Activated CD4-positive, alpha-beta T cell treated with anti-CD3 and anti-CD28 coated beads for 36 hours (primary cell): ENCODE measurements at regions not wholly inside any gene's neighbourhood (a gene's known extent, or its start where the extent isn't known, plus 50 kb on each side); places are given as distances from the start of the nearest gene placed in this dataset.

Source experiments
- ATAC-seq: fragments of 200-7000 bp; cut with Tn5 transposase; one replicate; pipeline ENCODE4 v1.10.0; 2021; ENCODE audit warnings: mild to moderate bottlenecking, moderate library complexity
- CTCF ChIA-PET: fragments of 350-600 bp; sonication (Branson Sonifier 250); formaldehyde crosslinking; loops from one replicate; lab custom pipeline; 2021; ENCODE audit warnings: antibody characterized with exemption; lab: Charles Lee
- POLR2A ChIA-PET: fragments of 350-600 bp; sonication (Branson Sonifier 250); formaldehyde crosslinking; loops from one replicate; lab custom pipeline; 2021; ENCODE audit warnings: antibody characterized with exemption, inconsistent platforms; lab: Charles Lee
- DNase-seq: peaks from one replicate; pipeline ENCODE4 v3.0.0-alpha.2; 2020
- H3K27ac Mint-ChIP-seq: one replicate; pipeline ENCODE4 v1.8.0; 2021; ENCODE audit warnings: mixed read lengths
- H3K27me3 Mint-ChIP-seq: one replicate; pipeline ENCODE4 v1.8.0; 2021; ENCODE audit warnings: mixed read lengths
- H3K36me3 Mint-ChIP-seq: one replicate; pipeline ENCODE4 v1.8.0; 2021; ENCODE audit warnings: low read depth, mixed read lengths
- H3K4me1 Mint-ChIP-seq: one replicate; pipeline ENCODE4 v1.8.0; 2021; ENCODE audit warnings: mixed read lengths
- H3K4me3 Mint-ChIP-seq: one replicate; pipeline ENCODE4 v1.8.0; 2021; ENCODE audit warnings: mild to moderate bottlenecking, moderate library complexity, mixed read lengths
- H3K9me3 Mint-ChIP-seq: one replicate; pipeline ENCODE4 v1.8.0; 2021; ENCODE audit warnings: low read depth, mixed read lengths
- intact Hi-C, 2 experiments: fragments of 100-400 bp; cut with DNase I in 1 of 2; cut with micrococcal nuclease in 1 of 2; formaldehyde crosslinking; loops; one replicate each; pipeline versions ENCODE4 v1.14.2 to v1.15.1; 2022 to 2024; cut with DNase I, micrococcal nuclease

- Mint-ChIP-seq H3K27me3 (peaks cover 4% of the 10 kb centered on the region), H3K4me3 (no peak overlapping the region), H3K36me3 (no peaks in the 10 kb centered on the region), H3K27ac (no peak overlapping the region), H3K4me1 (no peaks in the 10 kb centered on the region), H3K9me3 (peaks cover 2% of the 10 kb centered on the region)
- no peak for ATAC-seq
- ChIA-PET CTCF (no interaction called here), POLR2A (no interaction called here)
- intact Hi-C loops = no loop called here
- DNase-seq = no peak
Measured at GRCh38 chr4:13856387-13856786, 228.9 kb upstream of the BOD1L1 start.

- ChIA-PET POLR2A (no interaction called here), CTCF (no interaction called here)
- no peaks in the 10 kb centered on the region for H3K4me1 Mint-ChIP-seq
- H3K36me3 Mint-ChIP-seq = no peaks in the 10 kb centered on the region
- H3K4me3 Mint-ChIP-seq = no peak overlapping the region
- intact Hi-C loops = no loop called here
- H3K27me3 Mint-ChIP-seq = peaks cover 4% of the 10 kb centered on the region
- no peak for ATAC-seq
- H3K9me3 Mint-ChIP-seq = peaks cover 2% of the 10 kb centered on the region
- DNase-seq = no peak
- H3K27ac Mint-ChIP-seq = no peak overlapping the region
Measured at GRCh38 chr4:13857397-13857796, 229.9 kb upstream of the BOD1L1 start.

- no peak for DNase-seq
- Mint-ChIP-seq H3K27ac (no peak overlapping the region), H3K4me3 (no peak overlapping the region), H3K36me3 (no peaks in the 10 kb centered on the region), H3K27me3 (peaks cover 4% of the 10 kb centered on the region), H3K9me3 (peaks cover 4% of the 10 kb centered on the region), H3K4me1 (no peaks in the 10 kb centered on the region)
- POLR2A ChIA-PET = no interaction called here
- CTCF ChIA-PET = interaction anchor here (1.2 kb wide), 1 partner anchor 425 kb away, joined by 3 read pairs; no protein-coding TSS in a partner anchor
- intact Hi-C loops = no loop called here
- no peak for ATAC-seq
Measured at GRCh38 chr4:13857800-13858199, 230.3 kb upstream of the BOD1L1 start.

GRCh38 chr4:13859423-13859822, 231.9 kb upstream of the BOD1L1 start:
- ChIA-PET CTCF (interaction anchor here (0.7 to 0.9 kb wide), 2 partner anchors 15 to 1545 kb away, joined by 3 read pairs; no protein-coding TSS in a partner anchor), POLR2A (no interaction called here)
- ATAC-seq = no peak
- Mint-ChIP-seq H3K4me3 (no peak overlapping the region), H3K36me3 (no peaks in the 10 kb centered on the region), H3K27ac (no peak overlapping the region), H3K27me3 (peaks cover 4% of the 10 kb centered on the region), H3K4me1 (no peaks in the 10 kb centered on the region), H3K9me3 (peaks cover 8% of the 10 kb centered on the region)
- intact Hi-C loops = no loop called here
- no peak for DNase-seq

- intact Hi-C loops = no loop called here
- Mint-ChIP-seq H3K4me3 (no peak overlapping the region), H3K4me1 (no peaks in the 10 kb centered on the region), H3K9me3 (peaks cover 10% of the 10 kb centered on the region), H3K36me3 (no peaks in the 10 kb centered on the region), H3K27ac (no peak overlapping the region), H3K27me3 (peaks cover 4% of the 10 kb centered on the region)
- ATAC-seq (no peak), DNase-seq (no peak)
- CTCF ChIA-PET = interaction anchor here (0.7 to 0.9 kb wide), 2 partner anchors 15 to 1544 kb away, joined by 3 read pairs; no protein-coding TSS in a partner anchor
- POLR2A ChIA-PET = no interaction called here
Measured at GRCh38 chr4:13860126-13860525, 232.6 kb upstream of the BOD1L1 start.

GRCh38 chr4:13865871-13866669, 238.5 kb upstream of the BOD1L1 start:
- Mint-ChIP-seq H3K4me1 (no peaks in the 10 kb centered on the region), H3K36me3 (no peaks in the 10 kb centered on the region), H3K9me3 (peaks cover 8% of the 10 kb centered on the region), H3K27me3 (no peaks in the 10 kb centered on the region), H3K4me3 (no peak overlapping the region), H3K27ac (no peak overlapping the region)
- POLR2A ChIA-PET = no interaction called here
- intact Hi-C loops = no loop called here
- DNase-seq (no peak), ATAC-seq (no peak)
- CTCF ChIA-PET = no interaction called here

- H3K4me1 Mint-ChIP-seq = no peaks in the 10 kb centered on the region
- intact Hi-C loops = no loop called here
- no peak overlapping the region for H3K27ac Mint-ChIP-seq
- ChIA-PET CTCF (no interaction called here), POLR2A (no interaction called here)
- H3K9me3 Mint-ChIP-seq = peaks cover 8% of the 10 kb centered on the region
- H3K4me3 Mint-ChIP-seq = no peak overlapping the region
- no peaks in the 10 kb centered on the region for H3K36me3 Mint-ChIP-seq
- peaks cover 3% of the 10 kb centered on the region for H3K27me3 Mint-ChIP-seq
- ATAC-seq (no peak), DNase-seq (no peak)
Measured at GRCh38 chr4:13866881-13867280, 239.4 kb upstream of the BOD1L1 start.

GRCh38 chr4:13872155-13872554, 244.6 kb upstream of the BOD1L1 start:
- ChIA-PET CTCF (no interaction called here), POLR2A (no interaction called here)
- Mint-ChIP-seq H3K36me3 (no peaks in the 10 kb centered on the region), H3K9me3 (no peaks in the 10 kb centered on the region), H3K4me1 (no peaks in the 10 kb centered on the region), H3K27ac (no peak overlapping the region), H3K27me3 (peaks cover 3% of the 10 kb centered on the region), H3K4me3 (no peak overlapping the region)
- intact Hi-C loops = no loop called here
- no peak for DNase-seq
- ATAC-seq = no peak

GRCh38 chr4:13872955-13873354, 245.4 kb upstream of the BOD1L1 start:
- H3K4me1 Mint-ChIP-seq = no peaks in the 10 kb centered on the region
- no peak overlapping the region for H3K4me3 Mint-ChIP-seq
- ChIA-PET POLR2A (no interaction called here), CTCF (interaction anchor here (1.1 kb wide), 1 partner anchor 16 kb away, joined by 3 read pairs; no protein-coding TSS in a partner anchor)
- ATAC-seq (no peak), DNase-seq (no peak)
- intact Hi-C loops = no loop called here
- H3K27ac Mint-ChIP-seq = no peak overlapping the region
- no peaks in the 10 kb centered on the region for H3K9me3 Mint-ChIP-seq
- H3K36me3 Mint-ChIP-seq = no peaks in the 10 kb centered on the region
- peaks cover 3% of the 10 kb centered on the region for H3K27me3 Mint-ChIP-seq

GRCh38 chr4:13875181-13875580, 247.7 kb upstream of the BOD1L1 start:
- no peak overlapping the region for H3K4me3 Mint-ChIP-seq
- DNase-seq = no peak
- H3K4me1 Mint-ChIP-seq = no peaks in the 10 kb centered on the region
- intact Hi-C loops = no loop called here
- H3K36me3 Mint-ChIP-seq = no peaks in the 10 kb centered on the region
- H3K27me3 Mint-ChIP-seq = peaks cover 3% of the 10 kb centered on the region
- H3K27ac Mint-ChIP-seq = no peak overlapping the region
- CTCF ChIA-PET = no interaction called here
- ATAC-seq = no peak
- POLR2A ChIA-PET = no interaction called here
- no peaks in the 10 kb centered on the region for H3K9me3 Mint-ChIP-seq

GRCh38 chr4:13876131-13876530, 248.6 kb upstream of the BOD1L1 start:
- Mint-ChIP-seq H3K4me3 (no peak overlapping the region), H3K4me1 (no peaks in the 10 kb centered on the region), H3K36me3 (no peaks in the 10 kb centered on the region), H3K9me3 (no peaks in the 10 kb centered on the region), H3K27me3 (peaks cover 3% of the 10 kb centered on the region), H3K27ac (no peak overlapping the region)
- DNase-seq = no peak
- ChIA-PET POLR2A (no interaction called here), CTCF (no interaction called here)
- no peak for ATAC-seq
- intact Hi-C loops = no loop called here

GRCh38 chr4:13876940-13877339, 249.4 kb upstream of the BOD1L1 start:
- Mint-ChIP-seq H3K27ac (no peak overlapping the region), H3K4me1 (no peaks in the 10 kb centered on the region), H3K4me3 (no peak overlapping the region), H3K27me3 (no peaks in the 10 kb centered on the region), H3K36me3 (no peaks in the 10 kb centered on the region), H3K9me3 (no peaks in the 10 kb centered on the region)
- ChIA-PET CTCF (no interaction called here), POLR2A (no interaction called here)
- DNase-seq (no peak), ATAC-seq (no peak)
- intact Hi-C loops = no loop called here
